Chondrocyte (in vitro differentiated cells): ENCODE measurements at regions not wholly inside any gene's neighbourhood (a gene's known extent, or its start where the extent isn't known, plus 50 kb on each side); places are given as distances from the start of the nearest gene placed in this dataset.
A peak's percentile ranks its signal among the peaks of the same experiment; 100 is the strongest.

Experiments used
- DNase-seq: peaks from one replicate; pipeline ENCODE4 v3.0.0; 2021; ENCODE audit warnings: mixed read lengths, low spot score
- H3K27ac Mint-ChIP-seq: one replicate; pipeline ENCODE4 v1.8.0; 2021; ENCODE audit warnings: mild to moderate bottlenecking, moderate library complexity, mixed read lengths; ENCODE audit not compliant: unreplicated experiment
- H3K27me3 Mint-ChIP-seq: 2 replicates; pipeline ENCODE4 v1.8.0; 2021; ENCODE audit warnings: low read depth, mixed read lengths
- H3K36me3 Mint-ChIP-seq: 2 replicates; pipeline ENCODE4 v1.8.0; 2021; ENCODE audit warnings: low read depth, mixed read lengths
- H3K4me1 Mint-ChIP-seq: 2 replicates; pipeline ENCODE4 v1.8.0; 2021; ENCODE audit warnings: low read depth, mild to moderate bottlenecking, mixed read lengths
- H3K4me3 Mint-ChIP-seq: one replicate; pipeline ENCODE4 v1.8.0; 2021; ENCODE audit warnings: mild to moderate bottlenecking, moderate library complexity, mixed read lengths; ENCODE audit not compliant: unreplicated experiment
- H3K9me3 Mint-ChIP-seq: 2 replicates; pipeline ENCODE4 v1.8.0; 2021; ENCODE audit warnings: low read depth, mixed read lengths
- TF ChIP-seq, protein P1 (sequence below): fragments of 200-600 bp; sonication (generic); IDR thresholded peaks from 2 replicates; pipeline ENCODE4 v1.5.0; 2021; ENCODE audit warnings: antibody characterized with exemption, mild to moderate bottlenecking, moderate library complexity

DNA sequence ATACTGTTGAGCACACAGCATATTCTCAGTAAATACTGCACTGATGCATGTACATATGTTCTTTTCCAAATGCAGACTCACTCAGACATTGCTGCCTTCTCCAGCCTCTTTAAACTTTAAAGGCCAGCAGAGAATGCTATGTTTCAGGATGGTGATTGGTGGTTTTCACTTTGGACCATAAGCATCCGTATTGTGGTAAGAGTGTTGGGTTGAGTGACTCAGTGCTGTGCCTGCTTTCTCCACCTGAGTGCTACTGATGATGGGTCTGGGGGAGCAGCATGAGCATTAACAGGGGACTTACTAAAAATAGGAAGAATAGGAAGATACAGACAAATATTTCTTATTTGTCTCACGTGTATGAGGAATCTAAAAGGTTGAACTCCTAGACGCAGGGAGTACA lies 56.3 kb upstream of the ZNF92 start:
- Mint-ChIP-seq H3K27me3 (no peaks in the 10 kb centered on the region), H3K9me3 (no peaks in the 10 kb centered on the region), H3K36me3 (no peaks in the 10 kb centered on the region), H3K27ac (no peak overlapping the region), H3K4me3 (no peak overlapping the region), H3K4me1 (peaks cover 3% of the 10 kb centered on the region)
- TF ChIP-seq, protein P1, sequence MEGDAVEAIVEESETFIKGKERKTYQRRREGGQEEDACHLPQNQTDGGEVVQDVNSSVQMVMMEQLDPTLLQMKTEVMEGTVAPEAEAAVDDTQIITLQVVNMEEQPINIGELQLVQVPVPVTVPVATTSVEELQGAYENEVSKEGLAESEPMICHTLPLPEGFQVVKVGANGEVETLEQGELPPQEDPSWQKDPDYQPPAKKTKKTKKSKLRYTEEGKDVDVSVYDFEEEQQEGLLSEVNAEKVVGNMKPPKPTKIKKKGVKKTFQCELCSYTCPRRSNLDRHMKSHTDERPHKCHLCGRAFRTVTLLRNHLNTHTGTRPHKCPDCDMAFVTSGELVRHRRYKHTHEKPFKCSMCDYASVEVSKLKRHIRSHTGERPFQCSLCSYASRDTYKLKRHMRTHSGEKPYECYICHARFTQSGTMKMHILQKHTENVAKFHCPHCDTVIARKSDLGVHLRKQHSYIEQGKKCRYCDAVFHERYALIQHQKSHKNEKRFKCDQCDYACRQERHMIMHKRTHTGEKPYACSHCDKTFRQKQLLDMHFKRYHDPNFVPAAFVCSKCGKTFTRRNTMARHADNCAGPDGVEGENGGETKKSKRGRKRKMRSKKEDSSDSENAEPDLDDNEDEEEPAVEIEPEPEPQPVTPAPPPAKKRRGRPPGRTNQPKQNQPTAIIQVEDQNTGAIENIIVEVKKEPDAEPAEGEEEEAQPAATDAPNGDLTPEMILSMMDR: no peak
- no peak for DNase-seq

DNA sequence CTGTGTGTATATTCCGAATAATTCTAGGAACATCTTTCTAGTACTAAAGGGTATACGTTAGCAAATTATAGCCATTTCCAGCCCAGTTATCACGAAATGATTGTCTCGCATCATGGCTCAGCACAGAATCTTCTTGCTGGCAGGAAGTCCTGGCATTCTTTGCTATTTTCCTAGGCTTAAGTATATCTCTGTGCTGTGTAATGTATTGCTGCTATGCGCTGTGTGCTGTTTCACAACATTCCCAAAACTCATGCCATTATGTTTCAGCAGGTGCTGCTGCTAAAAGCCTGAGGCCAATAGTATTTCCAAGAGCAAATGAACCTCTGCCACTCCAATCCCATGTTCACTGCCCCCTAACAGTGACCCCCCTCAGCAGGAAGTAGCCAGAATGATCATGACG lies 62.9 kb upstream of the ZNF92 start:
- TF ChIP-seq, protein P1: no peak
- peaks cover 2% of the 10 kb centered on the region for H3K4me1 Mint-ChIP-seq
- H3K27me3 Mint-ChIP-seq: no peaks in the 10 kb centered on the region
- H3K4me3 Mint-ChIP-seq: no peak overlapping the region
- no peaks in the 10 kb centered on the region for H3K36me3 Mint-ChIP-seq
- no peak overlapping the region for H3K27ac Mint-ChIP-seq
- DNase-seq: no peak
- H3K9me3 Mint-ChIP-seq: no peaks in the 10 kb centered on the region

DNA sequence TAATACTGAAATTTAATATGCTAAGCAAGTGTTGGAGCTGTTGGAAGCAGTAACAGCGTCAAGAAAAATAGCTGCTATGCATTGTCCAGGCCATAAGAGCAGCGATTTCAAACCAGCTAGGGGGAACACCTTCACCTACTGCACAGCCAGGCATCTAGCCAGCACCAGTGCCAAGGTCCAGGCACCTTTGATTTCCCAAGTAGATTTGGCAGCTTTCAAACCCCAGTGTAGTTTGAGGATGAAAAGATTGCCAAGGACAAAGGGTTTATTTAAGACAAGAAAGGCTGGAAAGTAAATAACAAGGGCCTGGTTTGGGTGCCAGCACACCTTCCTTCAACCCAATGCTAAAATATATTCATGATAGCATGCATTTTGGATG lies 65.4 kb upstream of the ZNF92 start:
- no peak for DNase-seq
- Mint-ChIP-seq H3K4me3 (no peak overlapping the region), H3K27me3 (no peaks in the 10 kb centered on the region), H3K27ac (no peak overlapping the region), H3K4me1 (peaks cover 2% of the 10 kb centered on the region), H3K9me3 (no peaks in the 10 kb centered on the region), H3K36me3 (no peaks in the 10 kb centered on the region)
- TF ChIP-seq, protein P1: no peak

DNA sequence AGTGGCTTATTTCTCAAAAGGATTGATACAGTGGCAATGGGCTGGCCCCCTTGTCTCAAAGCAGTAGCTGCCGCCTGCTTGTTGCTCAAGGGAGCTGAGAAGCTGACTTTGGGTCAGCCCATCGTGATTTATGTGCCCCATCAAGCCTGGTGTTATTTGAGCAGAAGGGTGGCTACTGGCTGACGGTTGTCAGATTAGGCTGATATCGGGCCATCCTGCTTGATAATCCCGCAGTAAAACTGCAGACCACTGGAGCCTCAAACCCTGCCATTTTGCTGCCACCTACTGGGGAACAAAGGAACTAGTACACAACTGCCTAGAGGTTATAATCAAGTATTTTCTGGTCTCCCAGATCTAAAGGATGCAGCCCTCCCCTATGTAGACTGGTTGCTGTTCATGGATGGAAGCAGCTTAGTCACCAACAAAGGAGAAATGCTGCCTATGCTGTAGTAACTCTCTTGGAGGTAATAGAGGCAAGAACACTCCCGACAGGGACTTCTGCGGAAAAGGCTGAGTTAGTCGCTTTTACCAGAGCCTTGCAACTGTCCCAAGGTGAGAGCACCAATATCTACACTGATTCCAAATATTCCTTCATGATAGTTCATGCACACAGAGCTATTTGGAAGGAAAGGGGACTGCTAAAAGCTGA lies 65.9 kb upstream of the ZNF92 start:
- Mint-ChIP-seq H3K4me3 (no peak overlapping the region), H3K27ac (no peak overlapping the region), H3K36me3 (no peaks in the 10 kb centered on the region), H3K4me1 (peaks cover 2% of the 10 kb centered on the region), H3K9me3 (no peaks in the 10 kb centered on the region), H3K27me3 (no peaks in the 10 kb centered on the region)
- no peak for DNase-seq
- TF ChIP-seq, protein P1: peak; percentile 95

DNA sequence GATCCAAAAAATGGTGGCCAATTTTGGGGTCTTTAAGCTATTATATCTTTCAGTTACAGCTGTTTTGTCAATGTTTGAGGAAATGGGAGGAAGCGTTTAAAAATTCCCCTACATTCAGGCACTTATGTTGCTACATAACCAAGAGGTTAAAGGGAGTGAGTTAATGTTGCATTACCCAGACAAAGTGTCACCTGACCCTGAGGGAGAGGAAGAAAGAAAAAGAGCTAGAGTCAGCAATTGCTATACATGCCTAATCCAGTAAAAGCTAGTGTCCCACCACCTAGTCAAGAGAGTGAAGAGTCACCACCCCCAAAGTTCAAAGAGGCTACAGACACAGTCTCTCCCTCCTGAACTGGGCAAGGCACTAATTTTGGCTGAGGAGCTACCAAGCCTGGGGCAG lies 69.5 kb upstream of the ZNF92 start:
- Mint-ChIP-seq H3K36me3 (no peaks in the 10 kb centered on the region), H3K9me3 (no peaks in the 10 kb centered on the region), H3K4me3 (no peak overlapping the region), H3K27ac (no peak overlapping the region), H3K27me3 (no peaks in the 10 kb centered on the region), H3K4me1 (peaks cover 2% of the 10 kb centered on the region)
- DNase-seq: no peak
- TF ChIP-seq, protein P1: no peak
